GM19372 (cell line): ENCODE measurements at regions not wholly inside any gene's neighbourhood (a gene's known extent, or its start where the extent isn't known, plus 50 kb on each side); places are given as distances from the start of the nearest gene placed in this dataset.
"Not testable (repeated sequence)": the region's sequence is repeated elsewhere in the genome, so short reads cannot be mapped to it uniquely, and the experiment has no call there.

ENCODE experiments used
- ATAC-seq: cut with Tn5 transposase; IDR thresholded peaks from one replicate; pipeline ENCODE4 v1.9.1; 2021; ENCODE audit warnings: mild to moderate bottlenecking, low read depth, moderate library complexity; ENCODE audit not compliant: unreplicated experiment

- ATAC-seq: no peak
These were observed 279.8 kb downstream of the ARRDC4 start for GRCh38 chr15:98240303-98240702.

- ATAC-seq: no peak
These were observed 280.6 kb downstream of the ARRDC4 start for GRCh38 chr15:98241032-98241554.

DNA sequence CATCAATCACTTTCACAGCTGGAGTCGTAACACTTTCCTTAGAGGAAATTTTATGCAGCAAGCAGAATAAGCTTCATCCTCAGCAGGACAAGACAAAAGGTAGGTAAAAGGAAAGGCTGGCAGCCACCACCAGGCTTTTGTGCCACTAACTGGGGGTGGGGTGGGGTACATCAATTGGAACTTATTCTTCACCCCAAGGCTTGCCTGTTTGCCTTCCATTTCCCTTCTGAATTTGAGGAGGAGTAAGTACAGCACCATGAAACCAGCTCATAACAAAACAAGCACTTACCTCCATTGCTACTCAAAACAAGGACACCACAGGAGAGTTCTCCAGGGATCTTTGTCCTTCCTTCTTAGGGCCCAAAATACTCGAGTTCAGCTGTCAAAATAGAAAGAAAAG is 296.8 kb downstream of the ARRDC4 start:
- ATAC-seq: no peak

DNA sequence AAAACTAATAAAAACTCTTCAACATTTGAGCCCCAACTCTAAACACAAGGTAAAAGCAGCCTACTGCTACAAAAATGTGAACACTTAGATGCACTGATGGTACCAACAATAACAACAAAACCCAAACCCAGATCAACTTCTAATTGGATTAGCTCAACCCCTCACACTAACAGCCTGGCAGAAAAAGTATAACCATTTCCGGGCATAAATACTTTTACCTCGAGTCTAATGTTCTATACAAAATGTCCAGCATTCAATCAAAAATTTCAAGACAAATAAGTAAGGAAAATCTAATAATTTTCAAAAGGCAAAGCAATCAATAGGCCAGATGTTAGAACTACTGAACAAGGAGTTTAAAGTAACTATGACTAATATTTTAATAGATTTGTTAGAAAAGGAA is 303.3 kb downstream of the ARRDC4 start:
- ATAC-seq: no peak

GRCh38 chr15:98266295-98266694 is 305.8 kb downstream of the ARRDC4 start:
- no peak for ATAC-seq

GRCh38 chr15:98268163-98268562 is 307.7 kb downstream of the ARRDC4 start:
- ATAC-seq: no peak

- ATAC-seq: no peak
These were observed 312.1 kb downstream of the ARRDC4 start for GRCh38 chr15:98272625-98273024.

GRCh38 chr15:98276018-98276417 is 315.5 kb downstream of the ARRDC4 start:
- no peak for ATAC-seq

GRCh38 chr15:98277602-98278001 is 317.1 kb downstream of the ARRDC4 start:
- ATAC-seq: no peak

DNA sequence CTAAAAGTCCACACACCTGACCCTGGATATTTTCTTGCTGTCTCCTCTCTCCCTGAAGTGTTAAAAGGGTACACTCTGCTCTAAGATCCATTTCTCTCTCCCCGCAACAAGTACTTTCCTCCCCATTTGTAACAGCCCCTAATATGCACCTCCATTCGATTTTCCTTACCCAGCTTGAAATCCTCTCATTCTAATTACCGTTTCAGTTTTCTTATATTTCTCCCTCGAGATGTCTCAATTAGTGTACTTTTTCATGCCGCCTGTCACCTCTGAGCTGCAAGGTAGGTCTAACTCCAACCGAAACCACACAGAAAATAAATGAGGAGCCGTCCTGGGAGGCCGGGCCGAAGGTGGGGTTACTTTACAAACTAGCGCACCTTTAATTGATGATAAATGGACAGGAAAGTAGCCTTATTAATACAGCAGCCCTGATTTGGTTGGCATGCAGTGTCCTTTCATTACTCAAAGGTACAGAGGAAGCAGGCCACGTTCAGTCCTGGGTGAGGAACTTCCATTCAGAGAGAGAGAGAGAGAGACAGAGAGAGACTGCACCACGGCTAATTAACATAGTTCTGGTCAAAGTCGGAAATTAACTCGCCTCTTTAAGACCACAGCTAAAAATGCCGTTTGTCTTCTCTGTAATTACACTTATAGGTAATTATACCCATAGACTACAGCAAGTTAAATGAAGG is 319.9 kb downstream of the ARRDC4 start:
- ATAC-seq: no peak

DNA sequence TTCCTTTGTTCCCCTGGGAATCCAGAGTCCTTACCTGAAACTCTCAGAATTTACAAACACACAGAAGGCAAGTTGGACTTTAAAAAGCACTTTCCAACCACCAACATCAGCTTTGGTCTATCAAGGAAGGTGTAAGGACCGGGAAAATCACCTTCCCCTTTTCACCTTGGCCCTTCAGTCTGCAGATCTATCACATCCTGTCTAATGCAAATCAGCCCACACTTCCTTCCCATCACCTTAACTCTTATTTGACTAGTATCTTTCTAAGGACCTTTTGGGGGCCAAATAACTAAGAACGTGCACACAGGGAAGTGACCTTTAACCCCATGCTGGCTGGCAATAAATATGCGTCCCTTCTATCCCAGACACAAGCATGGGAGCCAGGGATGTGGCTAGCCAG is 320.6 kb downstream of the ARRDC4 start:
- ATAC-seq: no peak

GRCh38 chr15:98282656-98283332 is 322.3 kb downstream of the ARRDC4 start:
- ATAC-seq: no peak

GRCh38 chr15:98286200-98286599 is 325.7 kb downstream of the ARRDC4 start:
- ATAC-seq: no peak

- no peak for ATAC-seq
These were observed 326.3 kb downstream of the ARRDC4 start for GRCh38 chr15:98286831-98287230.

- ATAC-seq: no peak
These were observed 327.6 kb downstream of the ARRDC4 start for GRCh38 chr15:98288091-98288590.

DNA sequence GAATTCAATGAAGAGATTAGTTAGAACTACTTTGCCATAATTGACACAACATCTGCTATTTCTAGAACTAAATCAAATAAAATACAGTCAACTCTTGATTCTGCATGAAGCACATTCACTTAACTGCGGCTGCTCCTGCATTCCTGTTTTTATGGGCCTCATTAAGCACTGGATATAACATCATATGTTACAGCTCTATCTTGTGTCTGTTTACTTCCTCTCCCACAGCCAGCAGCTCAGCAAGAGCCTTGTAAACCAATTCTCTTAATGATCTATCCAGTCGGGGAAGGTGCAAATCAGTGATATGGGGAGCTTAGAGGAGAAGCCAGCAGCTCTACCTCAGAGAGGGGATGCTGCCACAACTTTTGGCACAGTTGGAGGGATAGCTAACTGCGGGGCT is 329.2 kb downstream of the ARRDC4 start:
- ATAC-seq: no peak

- ATAC-seq: peak; percentile 69
These were observed 332.1 kb downstream of the ARRDC4 start for GRCh38 chr15:98292442-98293240.

DNA sequence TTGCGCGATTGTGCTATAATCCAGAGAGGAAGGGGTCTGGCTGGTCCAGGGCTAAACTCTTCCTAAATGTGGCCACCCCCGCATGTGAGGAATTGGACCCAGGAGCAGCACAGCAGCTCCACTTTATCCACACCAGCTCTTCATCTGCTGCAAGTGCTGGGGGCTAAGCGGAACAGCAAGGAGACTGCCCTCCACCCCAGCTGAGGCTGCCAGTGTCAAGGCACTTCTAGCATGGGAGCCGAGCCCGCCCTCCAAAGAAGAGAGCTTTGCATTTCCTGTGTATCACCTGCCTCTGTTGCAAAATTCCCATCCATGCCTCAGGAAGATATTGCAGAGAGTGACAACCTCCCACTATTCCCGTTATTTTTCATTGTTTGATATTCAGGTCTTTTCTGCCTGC is 333.6 kb downstream of the ARRDC4 start:
- no peak for ATAC-seq

- ATAC-seq: not testable (repeated sequence)
These were observed 334.7 kb downstream of the ARRDC4 start for GRCh38 chr15:98295101-98295759.

DNA sequence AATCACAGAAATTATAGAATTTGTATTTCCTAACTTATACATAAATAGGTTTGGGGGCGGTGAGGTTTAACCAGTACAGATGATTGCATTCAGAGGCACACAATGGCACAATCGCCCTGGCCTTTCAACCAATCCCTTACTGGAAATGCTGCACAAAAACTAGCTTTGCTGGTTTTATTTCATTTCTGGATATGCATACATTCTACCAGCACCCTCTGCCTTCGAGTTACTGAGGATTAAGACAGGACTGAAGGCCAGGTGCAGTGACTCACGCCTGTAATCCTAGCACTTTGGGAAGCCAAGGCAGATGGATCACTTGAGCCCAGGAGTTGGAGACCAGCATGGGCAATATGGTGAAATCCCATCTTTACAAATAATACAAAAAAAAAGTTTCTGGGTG is 336.1 kb downstream of the ARRDC4 start:
- ATAC-seq: no peak

DNA sequence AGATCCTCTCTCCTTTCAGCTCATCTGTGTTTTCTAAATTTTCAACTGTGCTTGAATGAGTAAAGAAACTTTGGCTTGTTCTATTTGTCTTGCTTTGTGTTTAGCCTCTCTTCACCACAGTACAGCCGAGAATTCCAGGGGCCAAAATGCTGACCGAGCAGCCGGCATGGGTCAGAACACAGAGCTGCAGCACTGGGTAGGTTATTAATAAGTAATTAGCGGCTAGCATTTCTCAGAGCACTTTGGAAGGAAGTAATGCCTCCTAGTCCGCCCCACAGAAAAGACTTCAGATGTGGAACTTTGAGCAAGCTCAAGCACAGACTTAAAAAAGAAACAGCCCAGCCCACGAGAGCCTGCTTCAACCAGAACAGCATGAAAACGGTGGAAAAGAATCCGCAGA is 343.9 kb downstream of the ARRDC4 start:
- no peak for ATAC-seq
